HEK293T (cell line): ENCODE measurements at regions not wholly inside any gene's neighbourhood (a gene's known extent, or its start where the extent isn't known, plus 50 kb on each side); places are given as distances from the start of the nearest gene placed in this dataset.

Experiments
- ARNT ChIP-seq: fragments of 450-650 bp; IDR thresholded peaks from 2 replicates; pipeline ENCODE4 v1.6.1; 2017; ENCODE audit warnings: mild to moderate bottlenecking
- BHLHE40 ChIP-seq: fragments of 450-650 bp; IDR thresholded peaks from 2 replicates; pipeline ENCODE4 v1.6.1; 2016; ENCODE audit warnings: mild to moderate bottlenecking, moderate library complexity, borderline replicate concordance
- ELF4 ChIP-seq: fragments of 450-650 bp; IDR thresholded peaks from 2 replicates; pipeline ENCODE4 v1.6.1; 2017; ENCODE audit warnings: antibody characterized with exemption
- FOXA1 ChIP-seq: fragments of 450-650 bp; IDR thresholded peaks from 2 replicates; pipeline ENCODE4 v1.6.1; 2016; ENCODE audit warnings: mild to moderate bottlenecking
- FOXK2 ChIP-seq: fragments of 450-650 bp; IDR thresholded peaks from 2 replicates; pipeline ENCODE4 v1.6.1; 2016; ENCODE audit warnings: mild to moderate bottlenecking
- FOXM1 ChIP-seq: fragments of 450-650 bp; IDR thresholded peaks from 2 replicates; pipeline ENCODE4 v1.6.1; 2017; ENCODE audit warnings: mild to moderate bottlenecking, borderline replicate concordance
- HDGF ChIP-seq: fragments of 450-650 bp; IDR thresholded peaks from 2 replicates; pipeline ENCODE4 v1.6.1; 2017; ENCODE audit warnings: antibody characterized with exemption, borderline replicate concordance
- NFRKB ChIP-seq: fragments of 450-650 bp; IDR thresholded peaks from 2 replicates; pipeline ENCODE4 v1.6.1; 2016; ENCODE audit warnings: mild to moderate bottlenecking, moderate library complexity
- SP1 ChIP-seq: fragments of 450-650 bp; IDR thresholded peaks from 2 replicates; pipeline ENCODE4 v1.6.1; 2017
- TARDBP ChIP-seq: fragments of 450-650 bp; IDR thresholded peaks from 2 replicates; pipeline ENCODE4 v1.6.1; 2016

GRCh38 chr2:8427211-8427610 is 254.6 kb upstream of the ID2 start:
- TF ChIP-seq BHLHE40 (no peak), FOXM1 (no peak), FOXK2 (no peak), ELF4 (no peak), SP1 (no peak), NFRKB (no peak), FOXA1 (no peak), HDGF (no peak), TARDBP (no peak), ARNT (no peak)
